ENCODE measurements at regions not wholly inside any gene's neighbourhood (a gene's known extent, or its start where the extent isn't known, plus 50 kb on each side); places are given as distances from the start of the nearest gene placed in this dataset.

DNA sequence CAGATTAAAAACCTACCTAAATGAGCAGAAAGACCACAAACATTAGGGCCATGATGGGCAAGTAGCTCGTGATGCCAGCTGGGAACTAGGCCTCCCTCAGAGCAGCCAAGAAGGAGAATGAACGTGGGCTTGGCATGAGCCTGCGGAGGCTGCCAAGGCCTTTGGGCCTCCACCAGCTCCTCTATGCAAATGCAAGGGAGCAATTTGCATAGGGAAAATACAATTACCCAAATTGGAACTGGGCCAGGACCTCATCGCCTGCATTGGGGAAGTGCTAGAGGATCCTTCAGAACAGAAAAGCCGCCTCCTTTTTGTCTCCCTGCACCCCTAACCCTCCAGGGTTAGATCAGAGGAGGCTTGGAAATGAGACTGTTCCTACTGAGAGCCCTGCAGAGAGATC lies 326.4 kb downstream of the SMAD2 start:
- H3K4me3 ChIP-seq (ENCODE audit: low read depth, low read length, poor library complexity, severe bottlenecking): no peak overlapping the region
- intact Hi-C loops (cut with micrococcal nuclease; ENCODE audit: unreplicated experiment): no loop called here
- POLR2A ChIA-PET: no interaction called here

GRCh38 chr18:47603158-47603557 lies 327.3 kb downstream of the SMAD2 start:
- H3K9me3 ChIP-seq (ENCODE audit: low read length): no peaks in the 10 kb centered on the region
- H3K27ac ChIP-seq (ENCODE audit: low read depth, low read length, poor library complexity, severe bottlenecking): no peak overlapping the region
- no peak overlapping the region for H3K4me3 ChIP-seq (ENCODE audit: low read depth, low read length, poor library complexity, severe bottlenecking)
- intact Hi-C loops (cut with micrococcal nuclease; ENCODE audit: unreplicated experiment): no loop called here
- H2AFZ ChIP-seq (ENCODE audit: low read length): no peak overlapping the region
- BruUV-seq (replicated peaks): no TSS peak
- H3K4me2 ChIP-seq (ENCODE audit: low read length): no peak overlapping the region
- no peaks in the 10 kb centered on the region for H3K4me1 ChIP-seq (ENCODE audit: insufficient read depth, low read length, poor library complexity, severe bottlenecking)
- H3K9me2 ChIP-seq (ENCODE audit: insufficient read depth, low read length): no peaks in the 10 kb centered on the region
- H4K20me1 ChIP-seq (ENCODE audit: insufficient read depth, low read length): no peaks in the 10 kb centered on the region
- H3K36me3 ChIP-seq (ENCODE audit: insufficient read depth, low read length): no peaks in the 10 kb centered on the region
- no peak for DNase-seq (ENCODE audit: low spot score)
- ChIA-PET CTCF (ENCODE audit: unreplicated experiment) (no interaction called here), POLR2A (no interaction called here)
- no peaks in the 10 kb centered on the region for H3K79me2 ChIP-seq (ENCODE audit: insufficient read depth, low read depth, low read length)
- no peak for TF ChIP-seq EZH2phosphoT487 (IDR thresholded peaks at IDR 0.05; ENCODE audit: borderline replicate concordance, low read depth, low read length)
- TF ChIP-seq, protein P1, sequence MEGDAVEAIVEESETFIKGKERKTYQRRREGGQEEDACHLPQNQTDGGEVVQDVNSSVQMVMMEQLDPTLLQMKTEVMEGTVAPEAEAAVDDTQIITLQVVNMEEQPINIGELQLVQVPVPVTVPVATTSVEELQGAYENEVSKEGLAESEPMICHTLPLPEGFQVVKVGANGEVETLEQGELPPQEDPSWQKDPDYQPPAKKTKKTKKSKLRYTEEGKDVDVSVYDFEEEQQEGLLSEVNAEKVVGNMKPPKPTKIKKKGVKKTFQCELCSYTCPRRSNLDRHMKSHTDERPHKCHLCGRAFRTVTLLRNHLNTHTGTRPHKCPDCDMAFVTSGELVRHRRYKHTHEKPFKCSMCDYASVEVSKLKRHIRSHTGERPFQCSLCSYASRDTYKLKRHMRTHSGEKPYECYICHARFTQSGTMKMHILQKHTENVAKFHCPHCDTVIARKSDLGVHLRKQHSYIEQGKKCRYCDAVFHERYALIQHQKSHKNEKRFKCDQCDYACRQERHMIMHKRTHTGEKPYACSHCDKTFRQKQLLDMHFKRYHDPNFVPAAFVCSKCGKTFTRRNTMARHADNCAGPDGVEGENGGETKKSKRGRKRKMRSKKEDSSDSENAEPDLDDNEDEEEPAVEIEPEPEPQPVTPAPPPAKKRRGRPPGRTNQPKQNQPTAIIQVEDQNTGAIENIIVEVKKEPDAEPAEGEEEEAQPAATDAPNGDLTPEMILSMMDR (conservative IDR thresholded peaks at IDR 0.05; ENCODE audit: low read length): no peak

More for the DNA sequence above, 326.4 kb downstream of the SMAD2 start:
- no peak overlapping the region for H3K4me2 ChIP-seq (ENCODE audit: low read length)
- H3K9me2 ChIP-seq (ENCODE audit: insufficient read depth, low read length): no peaks in the 10 kb centered on the region
- H3K27ac ChIP-seq (ENCODE audit: low read depth, low read length, poor library complexity, severe bottlenecking): no peak overlapping the region
- CTCF ChIA-PET (ENCODE audit: unreplicated experiment): no interaction called here
- no peaks in the 10 kb centered on the region for H3K79me2 ChIP-seq (ENCODE audit: insufficient read depth, low read depth, low read length)
- no peak overlapping the region for H2AFZ ChIP-seq (ENCODE audit: low read length)
- no peak for DNase-seq (ENCODE audit: low spot score)
- BruUV-seq (replicated peaks): no TSS peak
- H3K4me1 ChIP-seq (ENCODE audit: insufficient read depth, low read length, poor library complexity, severe bottlenecking): no peaks in the 10 kb centered on the region
- no peaks in the 10 kb centered on the region for H3K9me3 ChIP-seq (ENCODE audit: low read length)
- H4K20me1 ChIP-seq (ENCODE audit: insufficient read depth, low read length): no peaks in the 10 kb centered on the region
- TF ChIP-seq, protein P1 (conservative IDR thresholded peaks at IDR 0.05; ENCODE audit: low read length): no peak
- TF ChIP-seq EZH2phosphoT487 (IDR thresholded peaks at IDR 0.05; ENCODE audit: borderline replicate concordance, low read depth, low read length): no peak
- H3K36me3 ChIP-seq (ENCODE audit: insufficient read depth, low read length): no peaks in the 10 kb centered on the region

- H3K9me3 ChIP-seq (ENCODE audit: low read length): no peaks in the 10 kb centered on the region
- H3K27ac ChIP-seq (ENCODE audit: low read depth, low read length, poor library complexity, severe bottlenecking): no peak overlapping the region
- CTCF ChIA-PET (ENCODE audit: unreplicated experiment): interaction anchor here (0.7 kb wide), 1 partner anchor 321 kb away, joined by 3 read pairs; no protein-coding TSS in a partner anchor
- no peaks in the 10 kb centered on the region for H3K9me2 ChIP-seq (ENCODE audit: insufficient read depth, low read length)
- no peak overlapping the region for H3K4me2 ChIP-seq (ENCODE audit: low read length)
- H4K20me1 ChIP-seq (ENCODE audit: insufficient read depth, low read length): no peaks in the 10 kb centered on the region
- H3K36me3 ChIP-seq (ENCODE audit: insufficient read depth, low read length): no peaks in the 10 kb centered on the region
- TF ChIP-seq, protein P1 (conservative IDR thresholded peaks at IDR 0.05; ENCODE audit: low read length): no peak
- no peak for TF ChIP-seq EZH2phosphoT487 (IDR thresholded peaks at IDR 0.05; ENCODE audit: borderline replicate concordance, low read depth, low read length)
- BruUV-seq (replicated peaks): no TSS peak
- H2AFZ ChIP-seq (ENCODE audit: low read length): no peak overlapping the region
- intact Hi-C loops (cut with micrococcal nuclease; ENCODE audit: unreplicated experiment): no loop called here
- POLR2A ChIA-PET: no interaction called here
- no peak overlapping the region for H3K4me3 ChIP-seq (ENCODE audit: low read depth, low read length, poor library complexity, severe bottlenecking)
- H3K79me2 ChIP-seq (ENCODE audit: insufficient read depth, low read depth, low read length): no peaks in the 10 kb centered on the region
- no peaks in the 10 kb centered on the region for H3K4me1 ChIP-seq (ENCODE audit: insufficient read depth, low read length, poor library complexity, severe bottlenecking)
- DNase-seq (ENCODE audit: low spot score): no peak
These were observed 328.1 kb downstream of the SMAD2 start for GRCh38 chr18:47602273-47602897.
